HG03342 (cell line): ENCODE measurements at regions not wholly inside any gene's neighbourhood (a gene's known extent, or its start where the extent isn't known, plus 50 kb on each side); places are given as distances from the start of the nearest gene placed in this dataset.
"Not testable (repeated sequence)": the region's sequence is repeated elsewhere in the genome, so short reads cannot be mapped to it uniquely, and the experiment has no call there.

Source experiments
- ATAC-seq: cut with Tn5 transposase; IDR thresholded peaks from one replicate; pipeline ENCODE4 v1.9.1; 2021; ENCODE audit warnings: mild to moderate bottlenecking, moderate library complexity; ENCODE audit not compliant: unreplicated experiment

DNA sequence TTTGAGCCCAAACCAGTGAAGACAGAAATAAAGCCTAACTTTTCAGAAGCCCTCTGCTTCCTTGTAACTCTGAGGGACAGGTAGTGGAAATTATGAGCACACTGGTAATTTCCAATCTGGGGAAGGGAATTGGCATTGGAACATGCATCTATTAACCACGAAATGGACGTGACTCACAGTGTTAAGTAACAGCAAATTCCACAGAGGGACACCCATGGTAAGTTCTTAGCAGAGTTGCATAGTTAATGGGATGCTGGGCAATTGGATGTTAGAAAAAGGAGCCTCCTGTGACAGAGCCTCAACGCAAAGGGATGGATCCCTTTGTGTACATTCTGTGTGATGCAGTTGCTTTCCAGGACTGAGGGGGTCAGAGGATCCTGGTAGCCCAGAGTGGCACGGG lies 168.6 kb downstream of the SEMA6D start:
- no peak for ATAC-seq

DNA sequence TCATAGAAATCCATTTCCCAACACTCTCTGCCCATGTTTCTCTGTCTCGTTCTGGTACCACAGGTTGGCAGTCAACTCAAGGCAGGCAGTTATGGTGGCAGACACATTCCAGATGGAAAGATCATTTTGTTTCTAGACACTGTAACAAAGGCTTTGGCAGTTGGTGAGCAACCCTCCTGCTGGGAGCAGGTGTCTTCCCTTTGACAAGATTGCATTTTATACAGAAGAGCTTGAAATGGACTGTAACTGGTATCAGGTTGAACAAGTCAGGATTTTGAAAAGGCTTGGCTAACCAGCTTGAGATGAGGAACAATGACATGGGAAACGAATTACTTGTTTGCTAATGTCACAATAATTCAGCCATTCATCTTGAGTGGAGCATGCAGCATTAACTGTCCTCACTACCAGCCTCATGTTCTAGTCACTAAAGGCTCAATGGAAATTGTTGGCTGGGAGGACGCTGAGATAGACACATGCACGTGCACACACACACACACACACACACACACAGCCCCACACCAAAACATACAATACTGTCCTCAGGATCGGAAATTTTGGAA lies 170.0 kb downstream of the SEMA6D start:
- ATAC-seq = no peak

- ATAC-seq = no peak
These were observed 171.2 kb downstream of the SEMA6D start for GRCh38 chr15:47888385-47889100.

GRCh38 chr15:47890397-47891150 lies 173.3 kb downstream of the SEMA6D start:
- no peak for ATAC-seq

- ATAC-seq = no peak
These were observed 180.2 kb downstream of the SEMA6D start for GRCh38 chr15:47897525-47897924.

DNA sequence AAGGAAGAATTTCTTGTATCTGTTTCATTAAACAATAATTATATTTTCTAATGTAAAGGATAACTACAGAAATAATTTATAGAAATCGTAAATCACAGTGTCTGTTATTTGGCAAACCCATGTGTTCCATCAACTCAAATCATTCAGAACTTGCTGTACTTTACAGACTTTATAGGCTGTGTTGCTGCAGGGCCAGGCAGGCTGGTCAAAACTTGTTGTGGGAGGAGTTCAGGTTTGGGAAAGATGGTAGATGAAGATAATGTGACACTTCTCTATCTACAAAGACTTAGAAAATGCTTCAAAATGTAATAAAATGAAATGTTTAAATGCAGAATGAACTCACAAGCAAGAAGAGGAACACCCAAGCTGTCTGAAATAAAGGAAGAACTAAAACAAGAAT lies 183.4 kb downstream of the SEMA6D start:
- no peak for ATAC-seq

DNA sequence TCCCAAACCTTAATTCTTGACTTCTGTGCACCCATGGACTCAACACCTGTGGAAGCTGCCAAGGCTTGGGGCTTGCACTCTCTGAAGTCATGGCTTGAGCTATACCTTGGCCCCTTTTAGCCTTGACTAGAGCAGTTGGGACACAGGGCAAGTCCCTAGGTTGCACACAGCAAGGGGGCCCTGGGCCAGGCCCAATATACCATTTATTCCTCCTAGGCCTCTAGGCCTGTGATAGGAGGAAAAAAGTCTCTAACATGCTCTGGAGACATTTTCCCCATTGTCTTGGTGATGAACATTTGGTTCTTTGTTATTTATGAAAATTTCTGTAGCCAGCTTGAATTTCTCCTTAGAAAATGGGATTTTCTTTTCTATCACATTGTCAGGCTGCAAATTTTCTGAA lies 186.1 kb downstream of the SEMA6D start:
- ATAC-seq = no peak

GRCh38 chr15:47908486-47908885 lies 191.2 kb downstream of the SEMA6D start:
- no peak for ATAC-seq

- no peak for ATAC-seq
These were observed 191.8 kb downstream of the SEMA6D start for GRCh38 chr15:47908950-47909670.

DNA sequence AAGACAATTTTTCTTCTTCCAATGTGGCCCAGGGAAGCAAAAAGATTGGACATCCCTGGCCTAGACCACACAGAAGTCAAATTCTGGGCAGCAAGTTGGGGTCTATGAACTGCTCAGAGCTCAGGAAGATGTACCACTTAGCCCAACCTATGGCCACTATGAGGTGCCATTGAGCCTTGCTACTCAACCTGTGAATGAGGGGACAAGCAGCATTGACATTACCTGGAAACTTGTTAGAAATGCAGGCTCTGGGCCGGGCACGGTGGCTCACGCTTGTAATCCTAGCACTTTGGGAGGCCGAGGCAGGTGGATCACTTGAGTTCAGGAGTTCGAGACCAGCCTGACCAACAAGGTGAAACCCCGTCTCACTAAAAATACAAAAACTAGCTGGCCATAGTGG lies 195.6 kb downstream of the SEMA6D start:
- ATAC-seq = not testable (repeated sequence)

- no peak for ATAC-seq
These were observed 200.6 kb downstream of the SEMA6D start for GRCh38 chr15:47917881-47918280.

DNA sequence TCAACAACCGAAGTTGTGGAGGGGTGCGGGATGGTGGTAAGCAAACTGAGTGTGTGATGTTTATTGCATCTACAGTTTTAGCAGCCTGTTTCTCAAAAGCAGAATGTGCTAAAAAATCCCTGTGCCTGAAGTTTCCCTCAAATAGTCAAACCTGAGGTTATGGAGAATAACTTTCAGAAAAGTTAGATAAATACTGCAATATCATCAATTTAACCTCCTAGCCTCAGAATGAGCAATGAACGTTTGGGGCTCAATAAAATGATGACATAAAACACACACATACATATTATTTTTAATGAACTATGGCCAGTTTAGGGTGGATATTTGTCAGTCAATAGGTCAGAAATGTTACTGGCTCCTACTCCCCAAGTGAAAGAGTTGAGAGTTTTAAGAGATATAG lies 201.6 kb downstream of the SEMA6D start:
- no peak for ATAC-seq

GRCh38 chr15:47924381-47924780 lies 196.4 kb upstream of the SLC24A5 start:
- no peak for ATAC-seq

DNA sequence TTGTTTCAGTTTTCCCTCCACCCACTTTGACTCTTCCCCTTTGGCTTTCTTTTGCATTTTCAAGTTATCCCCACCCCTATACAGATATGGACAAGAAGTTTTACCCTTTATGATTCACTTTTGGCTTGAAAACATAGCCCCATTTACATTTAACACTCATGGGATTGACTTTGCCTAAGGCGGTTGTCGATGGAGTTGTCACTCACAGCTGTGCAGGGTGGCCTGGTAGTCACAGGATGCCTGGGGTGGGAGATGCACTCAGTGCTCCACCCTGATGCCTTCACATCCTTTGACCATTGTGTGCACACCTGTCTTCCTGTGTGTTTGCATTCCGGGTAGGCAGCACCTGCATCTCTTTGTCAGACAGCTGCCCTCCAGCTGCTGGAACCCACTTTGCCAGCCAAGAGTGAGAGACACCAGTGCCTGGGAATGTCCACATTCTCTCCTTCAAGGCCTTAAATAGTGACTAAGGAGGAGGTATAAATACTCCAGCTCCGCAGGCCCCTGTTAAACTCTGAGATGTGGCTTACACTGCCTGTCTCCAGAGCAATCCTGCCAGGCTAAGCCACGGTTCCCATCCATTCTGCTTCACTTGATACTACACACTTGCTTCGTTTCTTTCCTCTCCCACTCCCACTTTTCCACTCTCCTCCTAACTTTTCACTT lies 191.5 kb upstream of the SLC24A5 start:
- no peak for ATAC-seq

- no peak for ATAC-seq
These were observed 188.5 kb upstream of the SLC24A5 start for GRCh38 chr15:47932261-47932660.

DNA sequence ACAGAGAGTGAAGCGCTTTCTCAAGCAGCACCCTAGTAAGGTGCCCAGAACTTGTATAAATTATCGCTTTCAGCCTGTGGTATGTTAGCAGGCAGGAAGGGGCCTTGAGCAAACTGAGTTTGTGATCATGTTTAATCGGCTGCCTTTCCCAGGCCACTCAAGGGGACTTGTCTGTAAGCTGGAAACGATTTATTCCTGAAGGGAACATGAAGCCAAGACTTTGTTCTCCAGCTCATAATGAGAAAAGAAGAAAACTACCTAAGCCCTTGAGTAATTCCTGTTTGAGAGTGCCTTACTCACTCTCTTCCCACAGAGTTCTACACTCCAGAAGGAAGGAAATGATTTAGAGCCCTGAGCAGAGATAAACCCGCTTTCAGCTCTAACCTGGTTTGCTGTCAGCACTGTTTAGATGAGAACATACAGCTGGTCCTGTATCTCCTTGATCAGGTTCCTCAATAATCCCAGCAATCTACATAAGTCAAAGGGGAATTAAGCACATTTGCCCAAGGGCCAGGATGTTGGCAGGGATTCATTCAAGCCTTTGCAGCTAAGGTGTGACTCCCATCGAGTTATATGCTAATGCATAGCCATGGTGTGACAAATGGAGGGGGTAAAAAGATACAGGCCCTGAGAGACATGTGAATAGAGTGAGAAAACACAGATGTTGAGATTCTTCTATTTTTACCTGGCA lies 187.7 kb upstream of the SLC24A5 start:
- no peak for ATAC-seq

- ATAC-seq = no peak
These were observed 186.9 kb upstream of the SLC24A5 start for GRCh38 chr15:47933865-47934264.

DNA sequence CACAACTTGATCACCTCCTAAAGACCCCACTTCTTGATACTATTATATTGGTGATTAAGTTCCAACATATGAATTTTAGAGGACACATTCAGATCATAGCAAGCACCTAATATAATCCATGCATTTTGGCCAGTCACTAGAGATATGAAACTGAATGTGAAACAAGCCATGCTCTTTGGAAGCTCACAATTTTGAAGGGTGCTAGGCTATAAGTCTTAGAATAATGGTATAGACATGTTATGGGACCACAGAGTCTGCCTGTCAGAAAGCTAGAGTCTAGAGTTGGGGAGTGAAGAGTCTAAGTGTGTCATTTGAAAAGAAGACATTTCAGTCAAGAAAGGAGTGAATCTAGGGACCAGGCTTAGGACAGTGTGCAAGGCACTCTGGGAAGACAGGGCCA lies 186.4 kb upstream of the SLC24A5 start:
- ATAC-seq = no peak

DNA sequence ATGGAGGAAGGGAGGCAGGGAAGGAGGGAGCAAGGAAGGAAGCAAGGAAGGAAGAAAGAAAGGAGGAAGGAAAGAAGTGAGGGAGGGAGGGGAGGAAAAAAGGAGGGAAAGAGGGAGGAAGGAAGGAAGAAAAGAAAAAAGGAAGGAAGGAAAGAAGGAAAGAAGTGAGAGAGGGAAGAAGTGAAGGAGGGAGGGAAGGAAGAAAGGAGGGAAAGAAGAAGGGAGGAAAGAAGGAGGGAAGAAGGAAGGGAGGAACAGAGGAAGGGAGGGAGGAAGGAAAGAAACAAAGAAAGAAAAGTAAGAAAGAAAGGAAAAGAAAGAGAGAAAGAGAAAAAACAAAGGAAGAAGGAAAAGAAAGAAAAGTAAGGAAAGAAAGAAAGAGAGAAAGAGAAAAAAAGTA lies 183.0 kb upstream of the SLC24A5 start:
- ATAC-seq = no peak

DNA sequence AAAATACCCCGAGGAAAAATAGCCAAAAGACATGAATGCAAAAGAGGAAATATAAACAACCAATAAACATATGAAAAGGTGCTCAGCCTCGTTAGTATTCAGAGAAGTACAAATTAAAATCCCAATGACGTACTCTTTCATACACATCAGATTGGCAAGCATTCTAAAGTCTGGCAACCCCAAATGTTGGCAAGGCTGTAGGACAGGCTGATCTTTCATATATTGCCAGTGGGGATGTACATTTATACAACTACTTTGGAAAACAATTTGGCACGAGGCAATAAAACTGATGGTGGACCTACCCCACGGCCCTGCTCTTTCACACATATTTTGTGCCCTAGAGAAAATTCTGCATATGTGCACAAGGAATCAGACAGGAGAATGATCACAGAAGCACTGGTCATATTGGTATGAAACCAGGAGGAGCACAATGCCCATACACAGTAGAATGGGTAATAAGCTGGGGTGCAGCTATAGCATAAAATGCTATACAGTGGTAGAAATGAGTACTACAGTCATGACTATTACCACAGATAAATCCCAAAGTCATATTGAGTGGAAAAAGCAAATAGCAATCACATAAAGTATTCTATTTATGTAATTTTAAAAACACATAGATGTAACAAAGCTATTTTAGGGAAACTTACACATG lies 176.0 kb upstream of the SLC24A5 start:
- no peak for ATAC-seq
